SW480 (cell line): ENCODE measurements at regions not wholly inside any gene's neighbourhood (a gene's known extent, or its start where the extent isn't known, plus 50 kb on each side); places are given as distances from the start of the nearest gene placed in this dataset.
"Not testable (repeated sequence)": the region's sequence is repeated elsewhere in the genome, so short reads cannot be mapped to it uniquely, and the experiment has no call there.

Experiments
- DNase-seq: peaks from one replicate; pipeline ENCODE4 v3.0.0-alpha.2; 2016; ENCODE audit warnings: low spot score

- DNase-seq = no peak
Observed at GRCh38 chr10:120755771-120756170, 95.4 kb upstream of the WDR11 start.

DNA sequence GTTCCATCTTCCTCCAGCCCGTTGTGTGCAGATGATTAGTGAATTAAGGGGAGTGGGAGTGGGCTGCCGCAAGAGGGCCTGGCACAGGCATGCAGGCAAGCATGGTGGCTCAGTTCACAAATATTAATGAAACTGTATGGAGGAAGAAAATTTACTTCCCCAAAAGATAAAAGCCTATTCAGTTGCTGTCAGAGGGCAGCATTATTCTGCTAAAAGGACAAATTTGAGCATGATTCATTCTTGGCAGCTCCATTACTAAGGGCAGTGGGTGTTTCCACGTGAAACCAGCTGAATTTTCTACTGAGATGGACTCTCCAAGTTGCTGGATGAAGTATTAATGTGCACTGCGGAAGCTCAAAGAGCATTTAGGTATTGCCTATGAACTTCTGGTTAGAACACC, 90.9 kb upstream of the WDR11 start:
- DNase-seq = no peak

GRCh38 chr10:120761951-120762350, 89.2 kb upstream of the WDR11 start:
- no peak for DNase-seq

GRCh38 chr10:120765226-120765803, 85.8 kb upstream of the WDR11 start:
- DNase-seq = no peak

DNA sequence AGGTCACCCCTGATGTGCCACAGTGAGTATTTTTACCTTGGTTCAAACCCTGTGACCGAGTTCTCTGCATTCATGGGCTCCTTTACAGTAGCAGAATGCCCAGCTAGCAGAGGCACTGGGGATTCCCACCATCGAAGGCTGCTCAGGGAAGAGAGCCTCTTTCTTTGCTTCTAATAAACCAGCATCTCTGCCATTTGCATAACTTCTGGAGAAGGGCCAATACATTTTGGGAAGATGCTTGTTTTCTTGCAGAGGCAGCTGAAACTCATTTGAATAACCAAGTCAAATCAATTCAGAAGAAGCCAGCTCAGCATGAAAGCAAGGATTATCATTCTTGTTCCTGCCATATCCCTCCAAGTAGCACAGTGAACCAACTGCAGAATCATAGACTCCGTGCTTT, 82.9 kb upstream of the WDR11 start:
- no peak for DNase-seq

GRCh38 chr10:120770496-120770895, 80.7 kb upstream of the WDR11 start:
- DNase-seq = no peak

DNA sequence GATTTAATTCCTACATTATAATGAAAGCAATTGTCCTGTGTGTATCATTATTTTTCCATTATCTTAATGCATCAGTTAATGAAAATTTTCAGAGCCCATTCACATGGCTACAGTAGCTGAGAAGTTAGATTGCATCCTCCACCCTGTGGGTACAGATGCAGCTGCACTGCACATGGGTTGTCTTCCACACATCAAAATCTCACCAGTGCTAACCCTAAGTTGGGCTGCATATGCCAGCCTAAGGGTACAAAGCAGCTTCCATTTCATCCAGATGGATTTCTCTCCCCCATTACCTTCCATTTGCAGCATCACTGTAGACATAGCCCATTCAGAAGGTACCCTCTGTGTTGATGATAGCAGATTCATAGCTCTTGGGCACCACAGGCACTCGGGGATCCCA, 74.7 kb upstream of the WDR11 start:
- no peak for DNase-seq

DNA sequence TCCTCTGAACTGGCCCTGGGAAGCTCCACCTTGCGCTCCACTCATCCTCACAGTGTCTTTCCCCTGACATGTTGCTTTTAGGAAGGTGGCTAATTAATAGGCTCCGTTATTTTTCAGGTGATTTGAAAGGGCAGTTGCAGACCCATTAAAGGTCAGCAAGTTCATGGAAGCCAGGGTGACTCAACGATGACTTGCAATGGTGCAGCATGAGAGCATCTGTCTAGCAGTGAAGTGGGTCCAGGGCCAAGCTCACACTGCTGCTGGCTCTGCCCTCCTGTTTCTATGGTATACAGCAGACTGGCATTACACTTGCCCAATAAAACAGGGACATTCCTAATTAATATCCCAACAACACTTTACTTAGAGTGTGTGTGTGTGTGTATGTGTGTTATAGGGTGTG, 68.8 kb upstream of the WDR11 start:
- DNase-seq = no peak

DNA sequence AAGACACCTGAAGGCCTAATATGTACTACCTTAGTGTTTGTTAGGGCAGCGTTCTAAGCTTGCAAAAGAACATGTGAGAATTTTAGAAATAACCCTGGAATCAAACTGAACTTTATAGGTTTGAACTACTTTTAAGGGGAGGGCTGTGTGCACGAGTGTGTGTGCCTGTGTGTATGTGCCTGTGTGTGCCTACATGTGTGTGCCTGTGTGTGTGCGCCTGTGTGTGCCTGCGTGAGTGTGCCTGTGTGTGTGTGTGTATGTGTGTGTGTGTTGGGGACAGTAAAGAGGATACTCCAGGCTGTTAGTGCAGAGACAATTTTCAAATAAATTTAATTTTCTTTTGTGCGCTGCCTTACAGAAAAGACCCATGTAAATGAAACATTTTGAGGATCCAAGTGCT, 68.1 kb upstream of the WDR11 start:
- DNase-seq = no peak

GRCh38 chr10:120783867-120784266, 67.3 kb upstream of the WDR11 start:
- DNase-seq = no peak

DNA sequence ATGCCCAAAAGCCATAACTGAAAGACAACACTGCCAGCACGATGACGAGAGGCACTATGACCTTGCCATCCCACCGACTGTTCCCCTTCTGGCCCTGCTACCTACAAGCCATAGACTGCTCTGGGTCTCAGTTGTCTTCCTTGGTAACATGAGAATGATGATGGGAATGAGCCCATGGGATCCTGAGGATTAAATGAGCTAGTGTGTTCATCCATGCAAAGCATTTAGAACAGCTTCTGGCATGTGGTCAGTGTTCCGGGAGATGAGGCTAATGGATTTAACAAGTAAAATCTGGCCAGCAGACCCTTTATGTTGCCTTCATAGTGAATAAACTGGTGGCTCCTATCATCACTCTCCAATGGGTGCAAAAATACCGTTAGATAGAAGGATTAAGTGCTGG, 62.4 kb upstream of the WDR11 start:
- DNase-seq = no peak

DNA sequence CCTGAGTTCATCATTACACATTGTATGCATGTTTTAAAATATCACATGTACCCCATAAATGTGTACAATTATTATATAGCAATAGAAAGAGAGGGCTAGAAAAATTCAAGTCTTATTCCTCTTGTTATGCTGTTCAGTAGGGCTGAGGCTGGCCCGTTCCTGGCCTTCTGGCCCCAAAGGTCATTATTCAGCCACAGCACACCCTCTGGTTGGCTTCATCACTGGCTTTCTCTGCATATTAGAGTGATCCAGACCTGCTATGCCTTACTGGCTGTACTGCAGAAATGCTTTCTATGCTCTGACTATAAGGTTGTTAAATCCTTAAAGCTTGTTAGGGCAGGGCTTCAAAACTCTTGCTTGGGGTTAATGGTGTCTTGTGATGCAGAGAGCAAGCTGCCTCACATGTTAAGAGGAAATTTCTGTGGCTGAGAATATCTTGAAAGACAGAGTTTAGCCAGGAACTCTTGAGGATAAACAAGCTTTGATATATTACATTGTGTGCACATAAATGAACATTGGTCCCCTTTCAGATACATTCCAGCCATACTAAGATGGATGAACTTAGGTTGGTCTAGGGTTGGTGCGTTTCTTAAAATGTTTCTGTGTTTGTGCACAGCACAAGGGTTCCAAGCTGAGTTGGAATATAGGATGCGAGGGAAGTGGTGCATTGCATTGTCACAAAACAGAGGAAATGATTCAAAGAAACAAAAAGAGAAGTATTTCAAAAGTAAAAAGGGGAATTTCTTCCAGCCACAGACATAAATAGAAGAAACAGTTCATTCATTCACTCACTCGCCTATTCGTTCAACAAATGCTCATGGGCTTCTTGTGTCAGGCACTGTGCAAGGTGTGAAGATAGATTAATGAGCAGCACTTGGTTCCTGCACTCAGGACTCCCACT, 61.6 kb upstream of the WDR11 start:
- DNase-seq = no peak

DNA sequence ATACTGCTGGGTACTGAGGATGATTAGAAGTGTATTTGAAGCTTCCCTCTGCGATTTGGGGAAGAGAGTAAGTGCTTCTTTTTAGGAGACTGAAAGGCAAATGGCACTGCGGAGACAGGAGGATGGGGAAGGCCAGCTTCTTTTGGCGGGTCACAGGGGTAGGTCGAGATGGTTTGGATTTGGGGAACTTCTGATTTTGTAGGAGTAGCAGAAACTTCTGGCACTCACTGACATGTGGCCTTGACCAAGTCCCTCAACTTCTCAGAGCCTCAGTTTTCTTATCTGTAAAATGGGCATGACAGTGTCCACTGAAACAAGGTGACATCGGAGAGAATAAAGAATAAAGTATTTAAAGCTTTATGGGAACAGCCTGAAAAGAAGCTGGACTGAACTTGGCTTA, 59.8 kb upstream of the WDR11 start:
- no peak for DNase-seq

GRCh38 chr10:120793088-120793487, 58.1 kb upstream of the WDR11 start:
- no peak for DNase-seq

DNA sequence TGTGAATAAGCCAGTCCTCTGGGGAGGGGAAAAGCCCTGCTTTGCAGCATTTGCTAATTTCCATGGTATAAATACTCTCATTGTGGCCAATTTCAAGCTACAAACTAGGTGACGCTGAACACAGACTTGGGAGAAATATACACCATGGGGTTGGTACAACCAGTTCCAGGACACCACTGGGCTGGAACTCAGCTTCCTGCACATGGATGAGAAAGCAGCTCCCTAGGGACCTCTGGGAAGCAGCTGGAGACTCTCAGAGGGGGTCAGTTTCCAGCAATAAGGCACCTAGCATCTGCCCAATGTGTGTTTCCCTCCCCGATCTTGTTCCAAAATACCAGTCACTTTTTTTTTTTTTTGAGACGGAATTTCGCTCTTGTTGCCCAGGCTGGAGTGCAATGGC, 56.8 kb upstream of the WDR11 start:
- no peak for DNase-seq

DNA sequence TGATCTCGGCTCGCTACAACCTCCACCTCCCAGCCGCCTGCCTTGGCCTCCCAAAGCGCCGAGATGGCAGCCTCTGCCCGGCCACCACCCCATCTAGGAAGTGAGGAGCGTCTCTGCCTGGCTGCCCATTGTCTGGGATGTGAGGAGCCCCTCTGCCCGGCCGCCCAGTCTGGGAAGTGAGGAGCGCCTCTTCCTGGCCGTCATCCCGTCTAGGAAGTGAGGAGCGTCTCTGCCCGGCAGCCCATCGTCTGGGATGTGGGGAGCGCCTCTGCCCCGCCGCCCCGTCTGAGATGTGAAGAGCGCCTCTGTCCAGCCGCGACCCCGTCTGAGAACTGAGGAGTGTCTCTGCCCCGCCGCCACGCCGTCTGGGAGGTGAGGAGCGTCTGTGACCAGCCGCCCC, 52.9 kb upstream of the WDR11 start:
- not testable (repeated sequence) for DNase-seq

DNA sequence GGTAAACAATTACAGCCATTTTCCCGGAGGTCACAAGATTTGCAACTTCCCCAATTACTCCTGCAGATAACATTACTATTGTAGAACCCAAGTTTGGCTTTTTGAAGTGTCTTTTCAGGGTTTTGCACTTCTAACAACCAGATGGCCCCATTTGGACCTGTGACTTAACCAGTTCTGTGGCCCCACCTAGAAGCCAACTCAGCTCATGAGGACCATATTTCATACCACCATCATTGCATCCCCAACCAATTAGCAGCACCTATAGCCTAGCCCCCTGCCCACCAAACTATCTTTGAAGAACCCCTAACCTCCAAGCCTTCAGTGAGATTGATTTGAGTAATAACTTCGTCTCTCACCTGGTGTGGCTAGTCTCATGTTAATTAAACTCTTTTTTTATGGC, 51.3 kb upstream of the WDR11 start:
- no peak for DNase-seq

GRCh38 chr10:120800528-120801323, 50.4 kb upstream of the WDR11 start:
- no peak for DNase-seq
